H1 (cell line): ENCODE measurements at regions not wholly inside any gene's neighbourhood (a gene's known extent, or its start where the extent isn't known, plus 50 kb on each side); places are given as distances from the start of the nearest gene placed in this dataset.

ENCODE experiments used
- CTCF ChIA-PET: fragments of 300-600 bp; sonication (Branson Sonifier 250); formaldehyde crosslinking; loops from one replicate; lab custom pipeline; 2021; ENCODE audit not compliant: partially characterized antibody; lab: Charles Lee
- POLR2A ChIA-PET: fragments of 300-600 bp; sonication (Branson Sonifier 250); formaldehyde crosslinking; loops from one replicate; lab custom pipeline; 2021; ENCODE audit warnings: inconsistent platforms; ENCODE audit not compliant: partially characterized antibody; lab: Charles Lee
- DNase-seq, 2 experiments: peaks; one replicate each; pipeline versions ENCODE4 v3.0.0 to v3.0.0-alpha.2; 2010 to 2022; ENCODE audit warnings: low spot score in 2 of 2, low read depth in 1 of 2, mixed read lengths in 1 of 2
- FAIRE-seq: peaks from 2 replicates; lab custom pipeline; 2011; peaks lifted over from hg19 to GRCh38; lab: Jason Lieb, UNC
- H2AFZ ChIP-seq: 2 replicates; pipeline ENCODE4 v1.8.1; 2012; ENCODE audit warnings: low read length, inconsistent platforms
- H2AK5ac ChIP-seq: 2 replicates; pipeline ENCODE4 v1.6.1; 2013; ENCODE audit warnings: low read depth, low read length
- H2BK120ac ChIP-seq: replicated peaks from 2 replicates; pipeline ENCODE3; 2013; ENCODE audit warnings: low read depth, low read length, inconsistent platforms
- H2BK12ac ChIP-seq: 2 replicates; pipeline ENCODE4 v1.6.1; 2013; ENCODE audit warnings: low read depth, low read length
- H2BK15ac ChIP-seq: 2 replicates; pipeline ENCODE4 v1.6.1; 2013; ENCODE audit warnings: low read length
- H2BK20ac ChIP-seq: 2 replicates; pipeline ENCODE4 v1.6.1; 2013; ENCODE audit warnings: low read length
- H2BK5ac ChIP-seq: 2 replicates; pipeline ENCODE4 v1.6.1; 2013; ENCODE audit warnings: low read depth, low read length
- H3K14ac ChIP-seq: 2 replicates; pipeline ENCODE4 v1.6.1; 2013; ENCODE audit warnings: inconsistent platforms; ENCODE audit not compliant: insufficient read length
- H3K18ac ChIP-seq: 2 replicates; pipeline ENCODE4 v1.6.1; 2013; ENCODE audit warnings: low read length; ENCODE audit errors: extremely low read depth
- H3K23ac ChIP-seq: 2 replicates; pipeline ENCODE4 v1.6.1; 2013; ENCODE audit warnings: inconsistent platforms; ENCODE audit not compliant: insufficient read length
- H3K23me2 ChIP-seq: 2 replicates; pipeline ENCODE4 v1.6.1; 2013; ENCODE audit warnings: low read depth, low read length
- H3K27ac ChIP-seq: 2 replicates; pipeline ENCODE4 v1.6.1; 2011; ENCODE audit warnings: low read depth, low read length, inconsistent platforms
- H3K27me3 ChIP-seq, 4 experiments: replicated peaks in 1 of 4; 1 replicate in 1 of 4; 2 replicates in 3 of 4; pipeline versions ENCODE4 v1.6.1 to v1.8.1; 2011 to 2013; ENCODE audit warnings: low read length in 3 of 4, mild to moderate bottlenecking in 3 of 4, inconsistent platforms in 2 of 4, mixed read lengths in 2 of 4, moderate library complexity in 1 of 4; ENCODE audit not compliant: control insufficient read depth in 3 of 4, insufficient read depth in 3 of 4; ENCODE audit errors: extremely low read depth in 1 of 4
- H3K36me3 ChIP-seq, 4 experiments: 2 replicates each; pipeline versions ENCODE4 v1.6.1 to v1.8.1; 2011 to 2013; ENCODE audit warnings: mild to moderate bottlenecking in 4 of 4, low read length in 3 of 4, moderate library complexity in 2 of 4, control low read depth in 1 of 4, inconsistent platforms in 1 of 4; ENCODE audit not compliant: insufficient read depth in 4 of 4, control insufficient read depth in 2 of 4
- H3K4ac ChIP-seq: replicated peaks from 2 replicates; pipeline ENCODE3; 2013; ENCODE audit warnings: low read length, low read depth, mixed read lengths, inconsistent platforms; ENCODE audit not compliant: insufficient read length
- H3K4me1 ChIP-seq, 4 experiments: replicated peaks in 1 of 4; 1 replicate in 1 of 4; 2 replicates in 3 of 4; pipeline versions ENCODE4 v1.6.1 to v1.8.1; 2011 to 2013; ENCODE audit warnings: low read length in 3 of 4, inconsistent platforms in 2 of 4, mixed read lengths in 1 of 4; ENCODE audit not compliant: insufficient read depth in 4 of 4, control insufficient read depth in 3 of 4
- H3K4me2 ChIP-seq, 2 experiments: 2 replicates each; pipeline versions ENCODE4 v1.6.1 to v1.8.1; 2011 to 2013; ENCODE audit warnings: low read depth in 2 of 2, low read length in 2 of 2, control low read depth in 1 of 2, inconsistent platforms in 1 of 2, mild to moderate bottlenecking in 1 of 2; ENCODE audit not compliant: insufficient read depth in 1 of 2
- H3K4me3 ChIP-seq, 4 experiments: fragments of 200-600, 300-600 bp in 1 of 4; sonication (generic), shearing (Covaris generic), sonication (Bioruptor Twin) in 1 of 4; 2 replicates each; pipeline versions ENCODE4 v1.5.1 to v1.8.1; 2011 to 2016; ENCODE audit warnings: low read length in 4 of 4, low read depth in 3 of 4, control low read depth in 2 of 4, inconsistent platforms in 2 of 4, mild to moderate bottlenecking in 2 of 4, mixed read lengths in 1 of 4, moderate library complexity in 1 of 4; ENCODE audit not compliant: insufficient read depth in 2 of 4; ENCODE audit errors: extremely low read depth in 1 of 4
- H3K56ac ChIP-seq: replicated peaks from 2 replicates; pipeline ENCODE3; 2013; ENCODE audit warnings: low read depth, mild to moderate bottlenecking, mixed read lengths, low read length, inconsistent platforms; ENCODE audit not compliant: insufficient read length
- H3K79me1 ChIP-seq: 2 replicates; pipeline ENCODE4 v1.6.1; 2013; ENCODE audit warnings: low read depth, low read length, control low read depth
- H3K79me2 ChIP-seq, 2 experiments: 2 replicates each; pipeline versions ENCODE4 v1.6.1 to v1.8.1; 2012 to 2013; ENCODE audit warnings: low read length in 2 of 2, mild to moderate bottlenecking in 2 of 2, inconsistent platforms in 1 of 2; ENCODE audit not compliant: insufficient read depth in 2 of 2, control insufficient read depth in 1 of 2
- H3K9ac ChIP-seq, 4 experiments: replicated peaks in 1 of 4; 1 replicate in 1 of 4; 2 replicates in 3 of 4; pipeline versions ENCODE4 v1.6.1 to v1.8.1; 2011 to 2013; ENCODE audit warnings: low read depth in 3 of 4, low read length in 3 of 4, control low read depth in 2 of 4, mild to moderate bottlenecking in 2 of 4, moderate library complexity in 2 of 4, inconsistent platforms in 1 of 4; ENCODE audit errors: extremely low read depth in 1 of 4
- H3K9me3 ChIP-seq, 2 experiments: 2 replicates each; pipeline versions ENCODE4 v1.6.1 to v1.8.1; 2012 to 2013; ENCODE audit warnings: mild to moderate bottlenecking in 2 of 2, moderate library complexity in 2 of 2, control low read depth in 1 of 2, inconsistent platforms in 1 of 2, low read depth in 1 of 2, low read length in 1 of 2, mixed read lengths in 1 of 2; ENCODE audit not compliant: insufficient read depth in 2 of 2
- H4K20me1 ChIP-seq, 2 experiments: replicated peaks in 1 of 2; 2 replicates each; pipeline versions ENCODE3 to v1.8.1; 2011 to 2013; ENCODE audit warnings: inconsistent platforms in 2 of 2, low read length in 2 of 2, mild to moderate bottlenecking in 1 of 2; ENCODE audit not compliant: insufficient read depth in 2 of 2, control insufficient read depth in 1 of 2
- H4K5ac ChIP-seq: 2 replicates; pipeline ENCODE4 v1.6.1; 2013; ENCODE audit warnings: low read length, low read depth, mixed read lengths, inconsistent platforms; ENCODE audit not compliant: insufficient read length
- H4K8ac ChIP-seq: 2 replicates; pipeline ENCODE4 v1.8.0; 2013; ENCODE audit warnings: mild to moderate bottlenecking, moderate library complexity, low read length, inconsistent platforms; ENCODE audit not compliant: insufficient read depth; ENCODE audit errors: extremely low read depth
- H4K91ac ChIP-seq: replicated peaks from 2 replicates; pipeline ENCODE3; 2013; ENCODE audit warnings: low read length, mixed read lengths, inconsistent platforms; ENCODE audit not compliant: insufficient read length
- ASH2L ChIP-seq: fragments of 200-600, 300-600 bp; sonication (generic); IDR thresholded peaks from one replicate; pipeline ENCODE4 v1.7.1; 2017; ENCODE audit warnings: low read length
- CBX8 ChIP-seq: fragments of 300-800, 300-1000 bp; sonication (generic); IDR thresholded peaks from 2 replicates; pipeline ENCODE4 v1.7.1; 2016; ENCODE audit warnings: low read depth, low read length, borderline replicate concordance
- CTBP2 ChIP-seq: IDR thresholded peaks from 2 replicates; pipeline ENCODE4 v1.7.0; 2011; ENCODE audit warnings: borderline replicate concordance, mild to moderate bottlenecking, moderate library complexity, mixed read lengths, low read length; ENCODE audit not compliant: insufficient read depth, insufficient read length
- EP300 ChIP-seq, 2 experiments: IDR thresholded peaks; 1 replicate in 1 of 2; 2 replicates in 1 of 2; pipeline ENCODE4 v1.6.1; 2011 to 2012; ENCODE audit warnings: low read depth in 2 of 2, low read length in 2 of 2, mild to moderate bottlenecking in 2 of 2, borderline replicate concordance in 1 of 2, inconsistent platforms in 1 of 2, moderate library complexity in 1 of 2
- GABPA ChIP-seq: IDR thresholded peaks from 2 replicates; pipeline ENCODE4 v1.6.1; 2011; ENCODE audit warnings: mild to moderate bottlenecking, low read length, moderate library complexity, borderline replicate concordance; ENCODE audit not compliant: insufficient read depth
- HDAC2 ChIP-seq, 2 experiments: fragments of 300-600 bp in 1 of 2; sonication (generic) in 1 of 2; IDR thresholded peaks; 2 replicates each; pipeline ENCODE4 v1.6.1; 2011 to 2012; ENCODE audit warnings: low read depth in 2 of 2, low read length in 2 of 2, mild to moderate bottlenecking in 2 of 2, moderate library complexity in 2 of 2, borderline replicate concordance in 1 of 2, inconsistent platforms in 1 of 2
- KDM5A ChIP-seq: fragments of 200-600 bp; IDR thresholded peaks from 2 replicates; pipeline ENCODE4 v1.7.1; 2012; ENCODE audit warnings: mild to moderate bottlenecking, low read length, inconsistent platforms, mixed read lengths
- NANOG ChIP-seq: IDR thresholded peaks from 2 replicates; pipeline ENCODE4 v1.6.1; 2011; ENCODE audit warnings: low read length, low read depth, mild to moderate bottlenecking, inconsistent platforms; ENCODE audit not compliant: insufficient read depth, poor library complexity, severe bottlenecking
- POLR2A ChIP-seq, 2 experiments: IDR thresholded peaks; 1 replicate in 1 of 2; 2 replicates in 1 of 2; pipeline ENCODE4 v1.6.1; 2011; ENCODE audit warnings: low read depth in 2 of 2, low read length in 2 of 2, mild to moderate bottlenecking in 2 of 2; ENCODE audit errors: control extremely low read depth in 1 of 2
- SIX5 ChIP-seq: IDR thresholded peaks from 2 replicates; pipeline ENCODE4 v1.6.1; 2011; ENCODE audit warnings: mild to moderate bottlenecking, low read depth, low read length
- SP2 ChIP-seq: IDR thresholded peaks from 2 replicates; pipeline ENCODE4 v1.6.1; 2012; ENCODE audit warnings: mild to moderate bottlenecking, low read length, inconsistent platforms
- SUZ12 ChIP-seq: fragments of 200-600 bp; sonication (generic); IDR thresholded peaks from 2 replicates; pipeline ENCODE4 v1.6.1; 2012; ENCODE audit warnings: mild to moderate bottlenecking, inconsistent platforms, low read length, moderate library complexity, mixed read lengths
- WGBS, 2 experiments: shearing (Covaris generic) in 1 of 2; methylation state at CpG; one replicate each; pipeline versions ENCODE4 v1.1.6 to v1.1.7; 2013 to 2015; ENCODE audit warnings: low lambda C conversion rate in 2 of 2, mixed read lengths in 2 of 2, inconsistent platforms in 1 of 2, low coverage in 1 of 2, missing lambda C conversion rate in 1 of 2; ENCODE audit not compliant: insufficient replicate concordance in 2 of 2, insufficient coverage in 1 of 2, insufficient read length in 1 of 2; ENCODE audit errors: extremely low coverage in 1 of 2, missing lambda C conversion rate in 1 of 2; 5-methylcytosine and 5-hydroxymethylcytosine counted together

DNA sequence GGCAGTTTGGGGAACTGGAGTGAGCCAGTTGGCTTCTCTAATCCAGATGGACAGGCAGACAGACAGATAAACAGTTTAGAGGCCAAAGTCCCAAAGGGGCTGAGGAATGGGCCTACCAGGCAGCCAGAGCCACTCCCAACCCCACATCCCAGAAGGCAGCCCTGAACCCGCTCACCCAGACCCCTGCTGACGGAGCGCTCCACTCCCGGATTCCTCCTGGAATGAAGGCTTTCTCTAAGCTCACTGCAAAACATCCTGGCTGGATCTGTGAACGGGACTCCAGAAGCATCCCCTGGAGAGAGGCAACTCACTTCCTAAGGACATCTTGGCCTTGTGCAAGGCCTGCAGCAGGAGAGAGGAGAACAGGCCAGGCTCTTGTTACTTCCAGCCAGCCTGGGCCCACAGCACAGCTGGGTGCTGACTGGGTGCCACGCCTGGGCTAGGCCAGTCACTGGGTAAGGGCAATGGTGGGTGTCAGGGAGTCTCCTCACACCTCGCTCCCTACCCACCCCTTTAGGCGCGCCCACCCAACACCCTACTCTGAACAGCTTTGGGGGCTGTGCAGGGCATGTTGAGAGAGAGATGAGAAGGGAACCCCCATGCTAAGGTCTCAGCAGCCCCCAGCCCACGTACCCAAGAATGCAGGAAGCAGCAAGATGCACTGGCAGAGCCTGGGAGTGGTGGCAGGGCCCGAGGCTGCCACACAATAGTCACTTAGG is 168.6 kb upstream of the ZMIZ1 start:
- Histone ChIP-seq H2AFZ (no peak overlapping the region), H3K79me2 (no peaks in the 10 kb centered on the region), H3K23me2 (peaks cover 10% of the 10 kb centered on the region; the same call in 1 of the 2 replicates), H2BK20ac (no peak overlapping the region), H4K5ac (no peak overlapping the region), H3K79me1 (no peaks in the 10 kb centered on the region), H4K8ac (peak overlapping the region; percentile 7; the same call in 1 of the 2 replicates), H3K4me2 (no peak overlapping the region), H3K27ac (no peak overlapping the region), H2BK15ac (no peak overlapping the region), H3K56ac (no peak overlapping the region), H4K20me1 (peaks cover 0 to 4% of the 10 kb centered on the region in 2 experiments), H3K4me3 (no peak overlapping the region), H3K18ac (no peak overlapping the region; the same call in 1 of the 2 replicates), H3K36me3 (no peaks in the 10 kb centered on the region; a peak in 1 of 8 replicates), H3K4ac (no peak overlapping the region), H3K4me1 (peaks cover 0 to 9% (median 4%) of the 10 kb centered on the region in 4 experiments; a peak in 5 of 7 replicates), H2BK12ac (no peak overlapping the region), H3K23ac (no peak overlapping the region), H3K14ac (no peak overlapping the region), H2AK5ac (no peak overlapping the region), H3K9me3 (no peaks in the 10 kb centered on the region), H2BK5ac (no peak overlapping the region), H3K9ac (no peak overlapping the region), H3K27me3 (no peaks in the 10 kb centered on the region; a peak in 1 of 7 replicates), H2BK120ac (no peak overlapping the region), H4K91ac (no peak overlapping the region)
- CTCF ChIA-PET, result interaction anchor here (0.7 to 1.3 kb wide), 4 partner anchors 11 to 166 kb away, joined by 3 read pairs; no protein-coding TSS in a partner anchor
- POLR2A ChIA-PET, result interaction anchor here (1.4 kb wide), 1 partner anchor 9 kb away, joined by 5 read pairs; no protein-coding TSS in a partner anchor
- FAIRE-seq (no peak), DNase-seq (peak in 1 of 2 experiments; percentile 45)
- 90% methylated on average over 11 of the region's 11 CpGs; no CpG with 5 or more reads in 1 of the 2 experiments for WGBS, 2 experiments
- TF ChIP-seq SUZ12 (no peak), CBX8 (no peak), ASH2L (no peak), POLR2A (IDR thresholded peaks at IDR 0.05; ENCODE audit: control extremely low read depth in 1 of 2, low read depth in 2 of 2, low read length in 2 of 2) (no peak), CTBP2 (no peak), KDM5A (no peak), SIX5 (no peak), SP2 (no peak), NANOG (no peak), HDAC2 (IDR thresholded peaks at IDR 0.05; ENCODE audit: borderline replicate concordance in 1 of 2, low read depth in 2 of 2, low read length in 2 of 2) (no peak), GABPA (no peak), EP300 (IDR thresholded peaks at IDR 0.05; ENCODE audit: borderline replicate concordance in 1 of 2, low read depth in 2 of 2, low read length in 2 of 2) (no peak)
